ENCODE measurements at regions not wholly inside any gene's neighbourhood (a gene's known extent, or its start where the extent isn't known, plus 50 kb on each side); places are given as distances from the start of the nearest gene placed in this dataset.
"Not testable (repeated sequence)": the region's sequence is repeated elsewhere in the genome, so short reads cannot be mapped to it uniquely, and the experiment has no call there.

DNA sequence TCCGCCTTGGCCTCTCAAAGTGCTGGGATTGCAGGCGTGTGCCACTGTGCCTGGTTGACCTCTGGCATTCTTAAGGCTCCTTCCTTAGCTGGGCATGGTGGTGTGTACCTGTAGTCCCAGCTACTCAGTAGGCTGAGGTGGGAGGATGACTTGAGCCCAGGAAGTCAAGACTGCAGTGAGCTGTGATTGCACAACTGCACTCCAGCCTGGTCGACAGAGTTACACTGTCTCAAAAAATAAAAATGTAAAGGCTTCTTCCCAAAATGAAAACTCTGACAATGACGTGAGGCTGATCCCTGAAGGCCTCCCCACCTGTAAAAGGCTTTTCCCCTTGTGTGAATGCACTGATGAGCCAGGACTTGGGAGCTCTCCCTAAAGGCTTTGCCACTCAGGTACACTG lies 62.4 kb downstream of the ZBTB9 start:
- no peak overlapping the region for H3K27ac ChIP-seq (ENCODE audit: low read depth, low read length, poor library complexity, severe bottlenecking)
- H3K4me3 ChIP-seq (ENCODE audit: low read depth, low read length, poor library complexity, severe bottlenecking): no peak overlapping the region
- BruUV-seq (replicated peaks): no TSS peak
- intact Hi-C loops (cut with micrococcal nuclease; ENCODE audit: unreplicated experiment): no loop called here
- no peaks in the 10 kb centered on the region for H3K9me3 ChIP-seq (ENCODE audit: low read depth, low read length, poor library complexity, severe bottlenecking)
- TF ChIP-seq CTCF (conservative IDR thresholded peaks at IDR 0.05; ENCODE audit: low read depth, low read length): no peak
- no peak for TF ChIP-seq EZH2 (IDR thresholded peaks at IDR 0.05; ENCODE audit: borderline replicate concordance, low read depth, low read length, poor library complexity, severe bottlenecking)
- no peaks in the 10 kb centered on the region for H3K4me1 ChIP-seq (ENCODE audit: insufficient read depth, low read length, poor library complexity, severe bottlenecking)
- H3K36me3 ChIP-seq (ENCODE audit: insufficient read depth, low read length, poor library complexity, severe bottlenecking): no peaks in the 10 kb centered on the region
- H3K27me3 ChIP-seq (replicated peaks; ENCODE audit: insufficient read depth, low read depth, low read length, poor library complexity): peaks cover 3% of the 10 kb centered on the region
- POLR2A ChIA-PET (ENCODE audit: low non-redundant PET): no interaction called here
- DNase-seq (ENCODE audit: low spot score): no peak
- CTCF ChIA-PET: no interaction called here

DNA sequence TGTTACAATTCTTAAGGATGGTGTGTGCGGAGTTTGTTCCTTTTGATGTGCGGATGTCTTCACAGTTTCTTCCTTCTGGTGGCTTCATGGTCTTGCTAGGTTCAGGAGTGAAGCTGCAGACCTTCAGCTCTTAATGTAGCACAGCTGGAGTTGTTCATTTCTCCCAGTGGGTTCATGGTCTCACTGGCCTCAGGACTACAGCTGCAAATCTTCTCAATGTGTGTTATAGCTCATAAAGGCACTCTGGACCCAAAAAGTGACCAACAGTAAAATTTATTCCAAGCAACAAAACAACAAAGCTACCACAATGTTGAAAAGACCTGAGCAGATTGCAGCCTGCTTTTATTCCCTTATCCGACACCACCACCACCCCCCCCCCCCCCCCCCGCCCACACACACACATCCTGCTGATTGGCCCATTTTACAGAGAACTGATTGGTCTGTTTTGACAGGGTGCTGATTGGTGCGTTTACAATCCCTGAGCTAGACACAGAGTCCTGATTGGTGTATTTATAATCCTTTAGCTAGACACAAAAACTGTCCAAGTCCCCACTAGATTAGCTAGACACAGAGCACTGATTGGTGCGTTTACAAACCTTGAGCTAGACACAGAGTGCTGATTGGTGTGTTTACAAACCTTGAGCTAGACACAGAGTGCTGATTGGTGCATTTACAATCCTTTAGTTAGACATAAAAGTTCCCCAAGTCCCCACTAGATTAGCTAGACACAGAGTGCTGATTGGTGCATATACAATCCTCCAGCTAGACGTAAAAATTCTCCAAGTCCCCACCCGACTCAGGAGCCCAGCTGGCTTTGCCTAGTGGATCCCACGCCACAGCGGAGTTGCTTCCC lies 59.2 kb downstream of the BAK1 start:
- POLR2A ChIA-PET (ENCODE audit: low non-redundant PET); H3K27me3 ChIP-seq (replicated peaks; ENCODE audit: insufficient read depth, low read depth, low read length, poor library complexity); H3K9me3 ChIP-seq (ENCODE audit: low read depth, low read length, poor library complexity, severe bottlenecking); DNase-seq (ENCODE audit: low spot score); BruUV-seq (replicated peaks); H3K27ac ChIP-seq (ENCODE audit: low read depth, low read length, poor library complexity, severe bottlenecking); H3K36me3 ChIP-seq (ENCODE audit: insufficient read depth, low read length, poor library complexity, severe bottlenecking); intact Hi-C loops (cut with micrococcal nuclease; ENCODE audit: unreplicated experiment); H3K4me1 ChIP-seq (ENCODE audit: insufficient read depth, low read length, poor library complexity, severe bottlenecking); H3K4me3 ChIP-seq (ENCODE audit: low read depth, low read length, poor library complexity, severe bottlenecking): not testable (repeated sequence)
- CTCF ChIA-PET: interaction anchor here (0.6 kb wide), 1 partner anchor 43 kb away, joined by 3 read pairs; no protein-coding TSS in a partner anchor

DNA sequence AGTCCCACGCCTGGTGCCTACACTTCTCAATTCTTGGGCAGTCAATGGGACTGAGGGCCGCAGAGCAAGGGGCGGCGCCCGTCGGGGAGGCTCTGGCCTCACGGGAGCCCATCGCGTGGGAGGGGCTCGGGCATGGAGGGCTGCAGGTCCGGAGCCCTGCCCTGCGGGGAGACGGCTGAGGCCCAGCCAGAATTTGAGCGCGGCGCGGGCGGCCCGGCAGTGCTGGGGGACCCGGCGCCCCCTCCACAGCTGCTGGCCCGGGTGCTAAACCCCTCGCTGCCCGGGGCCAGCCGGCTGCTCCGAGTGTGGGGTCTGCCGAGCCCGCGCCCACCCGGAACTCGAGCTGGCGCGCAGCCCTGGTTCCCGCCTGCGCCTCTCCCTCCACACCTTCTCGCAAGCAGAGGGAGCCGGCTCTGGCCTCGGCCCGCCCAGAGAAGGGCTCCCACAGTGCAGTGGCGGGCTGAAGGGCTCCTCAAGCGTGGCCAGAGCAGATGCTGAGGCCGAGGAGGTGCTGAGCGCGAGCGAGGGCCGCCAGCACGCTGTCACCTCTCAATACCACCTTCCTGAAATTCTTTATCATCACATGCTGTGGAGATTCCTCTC lies 58.5 kb downstream of the BAK1 start:
- Histone ChIP-seq H3K36me3 (ENCODE audit: insufficient read depth, low read length, poor library complexity, severe bottlenecking) (no peaks in the 10 kb centered on the region), H3K4me1 (ENCODE audit: insufficient read depth, low read length, poor library complexity, severe bottlenecking) (no peaks in the 10 kb centered on the region), H3K9me3 (ENCODE audit: low read depth, low read length, poor library complexity, severe bottlenecking) (no peaks in the 10 kb centered on the region), H3K4me3 (ENCODE audit: low read depth, low read length, poor library complexity, severe bottlenecking) (no peak overlapping the region), H3K27me3 (replicated peaks; ENCODE audit: insufficient read depth, low read depth, low read length, poor library complexity) (no peaks in the 10 kb centered on the region), H3K27ac (ENCODE audit: low read depth, low read length, poor library complexity, severe bottlenecking) (no peak overlapping the region)
- TF ChIP-seq EZH2 (IDR thresholded peaks at IDR 0.05; ENCODE audit: borderline replicate concordance, low read depth, low read length, poor library complexity, severe bottlenecking) (no peak), CTCF (conservative IDR thresholded peaks at IDR 0.05; ENCODE audit: low read depth, low read length) (no peak)
- no peak for DNase-seq (ENCODE audit: low spot score)
- CTCF ChIA-PET: no interaction called here
- POLR2A ChIA-PET (ENCODE audit: low non-redundant PET): no interaction called here
- intact Hi-C loops (cut with micrococcal nuclease; ENCODE audit: unreplicated experiment): no loop called here
- no TSS peak for BruUV-seq (replicated peaks)
